ENCODE measurements at regions not wholly inside any gene's neighbourhood (a gene's known extent, or its start where the extent isn't known, plus 50 kb on each side); places are given as distances from the start of the nearest gene placed in this dataset.

GRCh38 chr3:144361002-144361401 is 389.4 kb downstream of the DIPK2A start:
- H3K9me3 ChIP-seq (ENCODE audit: low read length): no peaks in the 10 kb centered on the region
- no peak overlapping the region for H3K4me2 ChIP-seq (ENCODE audit: low read length)
- no peak overlapping the region for H3K27ac ChIP-seq (ENCODE audit: low read length)
- no peak overlapping the region for H3K4me3 ChIP-seq (ENCODE audit: low read length)
- H3K79me2 ChIP-seq (replicated peaks; ENCODE audit: insufficient read depth, low read length): no peaks in the 10 kb centered on the region
- no peak for TF ChIP-seq CTCF (IDR thresholded peaks at IDR 0.05; ENCODE audit: poor library complexity, severe bottlenecking)
- no peak for TF ChIP-seq REST (IDR thresholded peaks at IDR 0.05; ENCODE audit: borderline replicate concordance)
- no peak for TF ChIP-seq POLR2AphosphoS5 (IDR thresholded peaks at IDR 0.05)
- TF ChIP-seq TAF1 (IDR thresholded peaks at IDR 0.05; ENCODE audit: low read depth): no peak
- TF ChIP-seq EP300 (conservative IDR thresholded peaks at IDR 0.05; ENCODE audit: poor library complexity, severe bottlenecking): no peak
- TF ChIP-seq SMC3 (conservative IDR thresholded peaks at IDR 0.05; ENCODE audit: poor library complexity): no peak
- no peak for TF ChIP-seq MXI1 (conservative IDR thresholded peaks at IDR 0.05; ENCODE audit: poor library complexity, severe bottlenecking)
- TF ChIP-seq RAD21 (conservative IDR thresholded peaks at IDR 0.05): no peak
- TF ChIP-seq EZH2 (IDR thresholded peaks at IDR 0.05; ENCODE audit: borderline replicate concordance, insufficient read depth, low read length, poor library complexity, severe bottlenecking): no peak
- H4K20me1 ChIP-seq (ENCODE audit: insufficient read depth): no peaks in the 10 kb centered on the region
- H3F3A ChIP-seq (ENCODE audit: insufficient read depth, low read length, poor library complexity, severe bottlenecking): no peaks in the 10 kb centered on the region
- no peaks in the 10 kb centered on the region for H3K36me3 ChIP-seq (ENCODE audit: insufficient read depth, low read length)
- no peaks in the 10 kb centered on the region for H3K9me2 ChIP-seq (ENCODE audit: insufficient read depth, low read length)
- H3K27me3 ChIP-seq (ENCODE audit: insufficient read depth, low read depth, low read length): no peaks in the 10 kb centered on the region
- H3K9ac ChIP-seq (ENCODE audit: low read length): no peak overlapping the region
- H2AFZ ChIP-seq (ENCODE audit: low read depth, low read length): no peak overlapping the region

GRCh38 chr3:144362126-144362525 is 390.5 kb downstream of the DIPK2A start:
- Histone ChIP-seq H2AFZ (ENCODE audit: low read depth, low read length) (no peak overlapping the region), H3K9me2 (ENCODE audit: insufficient read depth, low read length) (no peaks in the 10 kb centered on the region), H3K36me3 (ENCODE audit: insufficient read depth, low read length) (no peaks in the 10 kb centered on the region), H3K4me3 (ENCODE audit: low read length) (no peak overlapping the region), H3K4me2 (ENCODE audit: low read length) (no peak overlapping the region), H4K20me1 (ENCODE audit: insufficient read depth) (no peaks in the 10 kb centered on the region), H3F3A (ENCODE audit: insufficient read depth, low read length, poor library complexity, severe bottlenecking) (no peaks in the 10 kb centered on the region), H3K27me3 (ENCODE audit: insufficient read depth, low read depth, low read length) (no peaks in the 10 kb centered on the region), H3K9ac (ENCODE audit: low read length) (no peak overlapping the region), H3K79me2 (replicated peaks; ENCODE audit: insufficient read depth, low read length) (no peaks in the 10 kb centered on the region), H3K9me3 (ENCODE audit: low read length) (no peaks in the 10 kb centered on the region), H3K27ac (ENCODE audit: low read length) (no peak overlapping the region)
- no peak for TF ChIP-seq EZH2 (IDR thresholded peaks at IDR 0.05; ENCODE audit: borderline replicate concordance, insufficient read depth, low read length, poor library complexity, severe bottlenecking)
- TF ChIP-seq SMC3 (conservative IDR thresholded peaks at IDR 0.05; ENCODE audit: poor library complexity): no peak
- TF ChIP-seq RAD21 (conservative IDR thresholded peaks at IDR 0.05): no peak
- TF ChIP-seq REST (IDR thresholded peaks at IDR 0.05; ENCODE audit: borderline replicate concordance): no peak
- no peak for TF ChIP-seq CTCF (IDR thresholded peaks at IDR 0.05; ENCODE audit: poor library complexity, severe bottlenecking)
- no peak for TF ChIP-seq POLR2AphosphoS5 (IDR thresholded peaks at IDR 0.05)
- TF ChIP-seq EP300 (conservative IDR thresholded peaks at IDR 0.05; ENCODE audit: poor library complexity, severe bottlenecking): no peak
- no peak for TF ChIP-seq MXI1 (conservative IDR thresholded peaks at IDR 0.05; ENCODE audit: poor library complexity, severe bottlenecking)
